ENCODE measurements at regions not wholly inside any gene's neighbourhood (a gene's known extent, or its start where the extent isn't known, plus 50 kb on each side); places are given as distances from the start of the nearest gene placed in this dataset.

DNA sequence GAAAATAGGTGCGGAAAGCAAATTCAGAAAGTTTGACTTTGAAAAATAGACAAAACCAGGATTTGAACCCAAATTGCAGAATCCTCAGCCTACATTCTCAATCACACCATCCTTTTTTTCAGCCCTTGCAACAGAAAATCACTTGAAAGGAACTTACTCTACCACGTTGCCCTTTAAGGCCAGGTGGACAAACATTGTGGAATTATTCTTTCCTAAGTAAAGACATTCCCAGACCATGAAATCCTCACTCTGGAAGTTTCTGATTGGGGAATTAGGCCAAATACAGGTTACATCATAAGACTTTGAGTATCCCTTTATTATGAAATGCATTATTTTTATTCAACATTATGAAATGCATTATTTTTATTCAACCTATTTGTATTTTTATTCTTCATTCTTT, 259.4 kb downstream of the RAD51AP2 start:
- TF ChIP-seq POLR2A (IDR thresholded peaks at IDR 0.05) (no peak), POLR2AphosphoS5 (IDR thresholded peaks at IDR 0.05) (no peak), EP300 (IDR thresholded peaks at IDR 0.05) (no peak)
- TF ChIP-seq, protein P1, sequence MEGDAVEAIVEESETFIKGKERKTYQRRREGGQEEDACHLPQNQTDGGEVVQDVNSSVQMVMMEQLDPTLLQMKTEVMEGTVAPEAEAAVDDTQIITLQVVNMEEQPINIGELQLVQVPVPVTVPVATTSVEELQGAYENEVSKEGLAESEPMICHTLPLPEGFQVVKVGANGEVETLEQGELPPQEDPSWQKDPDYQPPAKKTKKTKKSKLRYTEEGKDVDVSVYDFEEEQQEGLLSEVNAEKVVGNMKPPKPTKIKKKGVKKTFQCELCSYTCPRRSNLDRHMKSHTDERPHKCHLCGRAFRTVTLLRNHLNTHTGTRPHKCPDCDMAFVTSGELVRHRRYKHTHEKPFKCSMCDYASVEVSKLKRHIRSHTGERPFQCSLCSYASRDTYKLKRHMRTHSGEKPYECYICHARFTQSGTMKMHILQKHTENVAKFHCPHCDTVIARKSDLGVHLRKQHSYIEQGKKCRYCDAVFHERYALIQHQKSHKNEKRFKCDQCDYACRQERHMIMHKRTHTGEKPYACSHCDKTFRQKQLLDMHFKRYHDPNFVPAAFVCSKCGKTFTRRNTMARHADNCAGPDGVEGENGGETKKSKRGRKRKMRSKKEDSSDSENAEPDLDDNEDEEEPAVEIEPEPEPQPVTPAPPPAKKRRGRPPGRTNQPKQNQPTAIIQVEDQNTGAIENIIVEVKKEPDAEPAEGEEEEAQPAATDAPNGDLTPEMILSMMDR (IDR thresholded peaks at IDR 0.05), result no peak

Data from suprapubic skin (tissue), 4 donors.